ENCODE measurements at regions not wholly inside any gene's neighbourhood (a gene's known extent, or its start where the extent isn't known, plus 50 kb on each side); places are given as distances from the start of the nearest gene placed in this dataset.

DNA sequence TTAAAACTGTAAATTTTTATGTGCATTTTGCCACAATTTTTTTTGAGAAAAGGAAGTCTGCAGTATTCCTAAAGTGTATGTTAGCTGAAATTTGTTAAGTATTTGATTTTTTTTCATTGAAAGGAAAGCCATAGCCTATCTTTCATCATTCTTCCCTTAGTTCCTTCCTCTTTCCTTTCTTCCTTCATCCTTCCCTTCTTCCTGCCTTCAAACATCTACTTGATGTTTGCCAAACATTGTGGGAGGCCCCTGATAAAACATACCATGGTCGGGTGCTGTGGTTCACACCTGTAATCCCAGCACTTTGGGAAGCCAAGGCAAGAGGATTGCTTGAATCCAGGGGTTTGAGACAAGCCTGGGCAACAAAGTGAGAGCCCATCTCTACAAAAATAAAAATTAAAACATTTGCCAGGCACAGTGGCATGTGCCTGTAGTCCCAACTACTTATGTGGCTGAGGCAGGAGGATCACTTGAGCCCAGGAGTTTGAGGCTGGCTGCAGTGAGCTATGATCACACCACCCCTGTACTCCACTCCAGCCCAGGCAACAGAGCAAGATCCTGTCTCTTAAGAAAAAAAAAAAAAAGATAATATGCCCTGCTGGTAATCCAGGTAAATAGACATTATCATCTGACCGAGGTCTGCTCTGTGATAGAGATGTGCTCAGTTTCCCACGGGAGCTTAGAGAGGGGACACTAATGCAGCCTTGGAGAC lies 62.9 kb upstream of the FOXN2 start:
- H3K27me3 Mint-ChIP-seq = no peaks in the 10 kb centered on the region
- H3K27ac Mint-ChIP-seq = no peak overlapping the region
- H3K9me3 Mint-ChIP-seq (ENCODE audit: low read depth) = no peaks in the 10 kb centered on the region
- H3K4me3 Mint-ChIP-seq (ENCODE audit: low read depth) = no peak overlapping the region
- no peak for DNase-seq (ENCODE audit: low spot score, unreplicated experiment)
- H3K36me3 Mint-ChIP-seq (ENCODE audit: insufficient read depth) = no peaks in the 10 kb centered on the region
- TF ChIP-seq, protein P1, sequence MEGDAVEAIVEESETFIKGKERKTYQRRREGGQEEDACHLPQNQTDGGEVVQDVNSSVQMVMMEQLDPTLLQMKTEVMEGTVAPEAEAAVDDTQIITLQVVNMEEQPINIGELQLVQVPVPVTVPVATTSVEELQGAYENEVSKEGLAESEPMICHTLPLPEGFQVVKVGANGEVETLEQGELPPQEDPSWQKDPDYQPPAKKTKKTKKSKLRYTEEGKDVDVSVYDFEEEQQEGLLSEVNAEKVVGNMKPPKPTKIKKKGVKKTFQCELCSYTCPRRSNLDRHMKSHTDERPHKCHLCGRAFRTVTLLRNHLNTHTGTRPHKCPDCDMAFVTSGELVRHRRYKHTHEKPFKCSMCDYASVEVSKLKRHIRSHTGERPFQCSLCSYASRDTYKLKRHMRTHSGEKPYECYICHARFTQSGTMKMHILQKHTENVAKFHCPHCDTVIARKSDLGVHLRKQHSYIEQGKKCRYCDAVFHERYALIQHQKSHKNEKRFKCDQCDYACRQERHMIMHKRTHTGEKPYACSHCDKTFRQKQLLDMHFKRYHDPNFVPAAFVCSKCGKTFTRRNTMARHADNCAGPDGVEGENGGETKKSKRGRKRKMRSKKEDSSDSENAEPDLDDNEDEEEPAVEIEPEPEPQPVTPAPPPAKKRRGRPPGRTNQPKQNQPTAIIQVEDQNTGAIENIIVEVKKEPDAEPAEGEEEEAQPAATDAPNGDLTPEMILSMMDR (IDR thresholded peaks at IDR 0.05; ENCODE audit: unreplicated experiment) = no peak
- no peaks in the 10 kb centered on the region for H3K4me1 Mint-ChIP-seq (ENCODE audit: low read depth)

- TF ChIP-seq, protein P1 (IDR thresholded peaks at IDR 0.05; ENCODE audit: unreplicated experiment) = no peak
- peaks cover 7% of the 10 kb centered on the region for H3K4me1 Mint-ChIP-seq (ENCODE audit: low read depth)
- no peaks in the 10 kb centered on the region for H3K27me3 Mint-ChIP-seq
- no peaks in the 10 kb centered on the region for H3K9me3 Mint-ChIP-seq (ENCODE audit: low read depth)
- no peak overlapping the region for H3K4me3 Mint-ChIP-seq (ENCODE audit: low read depth)
- H3K27ac Mint-ChIP-seq = no peak overlapping the region
- no peak for DNase-seq (ENCODE audit: low spot score, unreplicated experiment)
- H3K36me3 Mint-ChIP-seq (ENCODE audit: insufficient read depth) = no peaks in the 10 kb centered on the region
Measured at GRCh38 chr2:48253301-48253700, 61.2 kb upstream of the FOXN2 start.

- H3K9me3 Mint-ChIP-seq (ENCODE audit: low read depth) = no peaks in the 10 kb centered on the region
- no peaks in the 10 kb centered on the region for H3K27me3 Mint-ChIP-seq
- H3K27ac Mint-ChIP-seq = no peak overlapping the region
- no peaks in the 10 kb centered on the region for H3K36me3 Mint-ChIP-seq (ENCODE audit: insufficient read depth)
- TF ChIP-seq, protein P1 (IDR thresholded peaks at IDR 0.05; ENCODE audit: unreplicated experiment) = no peak
- H3K4me1 Mint-ChIP-seq (ENCODE audit: low read depth) = peaks cover 10% of the 10 kb centered on the region
- H3K4me3 Mint-ChIP-seq (ENCODE audit: low read depth) = no peak overlapping the region
- no peak for DNase-seq (ENCODE audit: low spot score, unreplicated experiment)
Measured at GRCh38 chr2:48254839-48255238, 59.6 kb upstream of the FOXN2 start.

DNA sequence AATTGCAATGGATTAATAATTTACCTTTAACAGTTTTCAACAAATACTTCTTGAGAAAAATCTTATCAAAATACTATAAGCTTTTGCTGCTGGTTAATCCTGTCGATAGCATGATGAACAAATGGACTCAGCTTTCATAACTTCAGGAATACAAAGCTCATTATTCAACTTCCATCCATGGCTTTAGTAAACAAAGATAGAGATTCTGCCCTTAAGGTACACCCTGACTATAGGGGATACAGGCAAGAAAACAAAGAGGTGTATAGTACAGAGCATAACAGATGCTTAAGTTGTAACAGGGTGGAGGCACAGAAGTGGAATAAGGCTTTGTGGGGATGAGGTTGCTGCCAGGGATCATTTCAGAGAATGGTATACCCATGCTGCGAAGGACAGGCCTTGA lies 57.0 kb upstream of the FOXN2 start:
- Mint-ChIP-seq H3K4me3 (ENCODE audit: low read depth) (no peak overlapping the region), H3K9me3 (ENCODE audit: low read depth) (no peaks in the 10 kb centered on the region), H3K36me3 (ENCODE audit: insufficient read depth) (no peaks in the 10 kb centered on the region), H3K27ac (no peak overlapping the region), H3K4me1 (ENCODE audit: low read depth) (peaks cover 14% of the 10 kb centered on the region), H3K27me3 (no peaks in the 10 kb centered on the region)
- no peak for DNase-seq (ENCODE audit: low spot score, unreplicated experiment)
- TF ChIP-seq, protein P1 (IDR thresholded peaks at IDR 0.05; ENCODE audit: unreplicated experiment) = no peak

DNA sequence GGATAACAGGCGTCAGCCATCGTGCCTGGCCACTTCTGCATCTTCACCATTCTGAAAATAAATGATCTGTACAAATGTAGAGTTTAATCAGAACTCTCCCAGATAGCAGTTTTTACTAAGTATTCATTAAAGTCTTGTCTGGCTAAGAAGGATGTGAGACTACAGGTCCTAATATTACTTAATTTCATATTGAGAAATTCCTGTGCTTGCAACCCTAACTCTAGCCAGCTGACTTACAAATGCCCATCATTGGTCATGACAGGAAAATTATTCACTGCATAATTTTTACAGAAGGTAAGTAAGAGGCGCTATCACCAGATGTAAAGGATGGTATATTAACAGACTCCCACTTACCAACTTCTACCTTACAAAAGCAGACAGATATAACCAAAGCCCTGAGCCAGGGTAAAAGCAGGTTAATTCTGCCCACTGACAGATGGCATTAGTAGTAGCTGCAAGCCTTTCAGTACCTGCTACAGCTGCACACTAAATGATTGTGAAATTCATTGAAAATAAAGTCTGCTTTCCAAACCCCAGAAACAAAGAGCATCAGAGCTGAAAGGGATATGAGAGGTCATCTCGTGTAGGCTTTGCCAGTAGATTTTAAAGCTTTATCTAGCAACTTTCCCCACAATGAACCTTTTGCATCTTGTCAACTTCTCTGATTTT lies 55.9 kb upstream of the FOXN2 start:
- Mint-ChIP-seq H3K4me3 (ENCODE audit: low read depth) (no peak overlapping the region), H3K4me1 (ENCODE audit: low read depth) (peaks cover 14% of the 10 kb centered on the region), H3K36me3 (ENCODE audit: insufficient read depth) (no peaks in the 10 kb centered on the region), H3K27ac (no peak overlapping the region), H3K9me3 (ENCODE audit: low read depth) (no peaks in the 10 kb centered on the region), H3K27me3 (no peaks in the 10 kb centered on the region)
- TF ChIP-seq, protein P1 (IDR thresholded peaks at IDR 0.05; ENCODE audit: unreplicated experiment) = no peak
- DNase-seq (ENCODE audit: low spot score, unreplicated experiment) = no peak
